ENCODE measurements at regions not wholly inside any gene's neighbourhood (a gene's known extent, or its start where the extent isn't known, plus 50 kb on each side); places are given as distances from the start of the nearest gene placed in this dataset.

GRCh38 chr18:46281185-46282176 is 177.3 kb downstream of the HAUS1 start:
- Histone ChIP-seq H3K9ac (ENCODE audit: low read length) (no peak overlapping the region), H3K36me3 (ENCODE audit: control insufficient read depth, insufficient read depth, low read length) (no peaks in the 10 kb centered on the region), H3K4me3 (ENCODE audit: low read depth, low read length) (no peak overlapping the region), H3K27me3 (ENCODE audit: control insufficient read depth, insufficient read depth, low read length) (no peaks in the 10 kb centered on the region), H3K27ac (ENCODE audit: low read depth, low read length) (no peak overlapping the region), H3K4me1 (ENCODE audit: control insufficient read depth, insufficient read depth, low read length) (peaks cover 8% of the 10 kb centered on the region; the same call in 1 of the 2 replicates), H3K9me3 (ENCODE audit: control insufficient read depth, insufficient read depth, low read depth, low read length) (no peaks in the 10 kb centered on the region)

- Histone ChIP-seq H3K27ac (ENCODE audit: low read depth, low read length) (no peak overlapping the region), H3K4me1 (ENCODE audit: control insufficient read depth, insufficient read depth, low read length) (peaks cover 8% of the 10 kb centered on the region; the same call in 1 of the 2 replicates), H3K4me3 (ENCODE audit: low read depth, low read length) (no peak overlapping the region), H3K36me3 (ENCODE audit: control insufficient read depth, insufficient read depth, low read length) (no peaks in the 10 kb centered on the region), H3K9ac (ENCODE audit: low read length) (no peak overlapping the region), H3K9me3 (ENCODE audit: control insufficient read depth, insufficient read depth, low read depth, low read length) (no peaks in the 10 kb centered on the region), H3K27me3 (ENCODE audit: control insufficient read depth, insufficient read depth, low read length) (no peaks in the 10 kb centered on the region)
Observed at GRCh38 chr18:46282177-46282570, 178.0 kb downstream of the HAUS1 start.

DNA sequence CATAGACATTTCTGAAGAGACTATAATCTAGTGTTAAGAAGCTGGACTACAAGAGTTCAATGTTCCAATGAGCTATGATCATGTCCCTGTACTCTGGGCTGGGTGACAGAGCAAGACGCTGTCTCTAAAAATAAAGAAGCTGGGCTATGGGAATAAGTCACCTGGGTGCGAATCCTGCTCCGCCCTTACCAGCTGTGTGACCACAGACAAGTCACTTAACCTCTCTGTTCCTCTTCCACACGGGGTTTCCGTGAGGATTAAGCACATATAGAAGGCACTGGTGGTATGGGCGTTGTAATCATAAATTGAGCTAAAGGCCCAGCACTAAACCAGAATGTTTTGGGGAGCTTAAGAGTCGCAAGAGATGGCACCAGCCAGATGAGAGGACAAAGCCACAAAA is 178.5 kb downstream of the HAUS1 start:
- no peak overlapping the region for H3K9ac ChIP-seq (ENCODE audit: low read length)
- H3K27me3 ChIP-seq (ENCODE audit: control insufficient read depth, insufficient read depth, low read length): no peaks in the 10 kb centered on the region
- H3K36me3 ChIP-seq (ENCODE audit: control insufficient read depth, insufficient read depth, low read length): no peaks in the 10 kb centered on the region
- H3K4me3 ChIP-seq (ENCODE audit: low read depth, low read length): no peak overlapping the region
- no peak overlapping the region for H3K27ac ChIP-seq (ENCODE audit: low read depth, low read length)
- no peaks in the 10 kb centered on the region for H3K9me3 ChIP-seq (ENCODE audit: control insufficient read depth, insufficient read depth, low read depth, low read length)
- peaks cover 8% of the 10 kb centered on the region; the same call in 1 of the 2 replicates for H3K4me1 ChIP-seq (ENCODE audit: control insufficient read depth, insufficient read depth, low read length)

DNA sequence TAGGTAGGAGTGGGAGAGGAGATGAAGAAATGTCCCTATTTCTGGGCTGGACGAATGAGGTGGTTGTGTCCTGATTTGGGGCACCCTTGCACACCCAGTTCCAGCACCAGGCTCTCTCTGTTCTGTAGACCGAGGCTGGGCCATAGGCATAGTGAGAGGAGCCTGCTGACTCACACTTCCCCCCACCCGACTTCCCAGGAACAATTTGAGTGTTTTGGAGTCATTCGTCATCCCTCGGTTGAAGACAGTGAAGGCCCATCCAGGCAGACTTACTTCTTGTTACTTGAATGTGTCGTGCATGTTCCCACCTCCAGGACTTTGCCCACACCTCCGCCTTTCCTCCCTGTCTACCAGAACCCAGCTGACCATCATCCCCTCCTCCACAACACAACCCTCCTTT is 179.1 kb downstream of the HAUS1 start:
- Histone ChIP-seq H3K36me3 (ENCODE audit: control insufficient read depth, insufficient read depth, low read length) (no peaks in the 10 kb centered on the region), H3K9ac (ENCODE audit: low read length) (no peak overlapping the region), H3K4me3 (ENCODE audit: low read depth, low read length) (no peak overlapping the region), H3K27me3 (ENCODE audit: control insufficient read depth, insufficient read depth, low read length) (no peaks in the 10 kb centered on the region), H3K9me3 (ENCODE audit: control insufficient read depth, insufficient read depth, low read depth, low read length) (no peaks in the 10 kb centered on the region), H3K27ac (ENCODE audit: low read depth, low read length) (no peak overlapping the region), H3K4me1 (ENCODE audit: control insufficient read depth, insufficient read depth, low read length) (peaks cover 8% of the 10 kb centered on the region; the same call in 1 of the 2 replicates)

GRCh38 chr18:46283895-46284295 is 179.7 kb downstream of the HAUS1 start:
- H3K9me3 ChIP-seq (ENCODE audit: control insufficient read depth, insufficient read depth, low read depth, low read length): no peaks in the 10 kb centered on the region
- no peak overlapping the region for H3K27ac ChIP-seq (ENCODE audit: low read depth, low read length)

DNA sequence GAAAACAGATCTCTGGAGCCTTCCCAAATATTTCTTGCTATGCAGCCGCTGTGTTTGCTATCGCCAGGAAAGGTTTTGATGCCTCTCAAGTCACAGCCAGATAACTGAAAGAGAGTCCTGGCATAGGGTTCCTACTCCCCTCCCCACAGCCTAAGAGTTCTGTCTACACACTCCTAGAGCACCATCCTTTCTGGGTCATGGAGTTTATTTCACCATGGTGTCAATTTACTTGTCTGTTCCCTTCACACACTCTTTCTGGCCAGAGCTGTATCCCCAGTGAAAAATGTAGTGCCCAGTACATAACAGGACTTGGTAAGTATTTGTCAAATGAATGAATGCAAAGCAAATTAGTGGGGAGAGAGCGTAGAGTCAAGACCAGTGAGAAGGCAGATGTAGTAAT is 185.3 kb downstream of the HAUS1 start:
- no peaks in the 10 kb centered on the region for H3K9me3 ChIP-seq (ENCODE audit: control insufficient read depth, insufficient read depth, low read depth, low read length)
- H3K27ac ChIP-seq (ENCODE audit: low read depth, low read length): no peak overlapping the region
- H3K27me3 ChIP-seq (ENCODE audit: control insufficient read depth, insufficient read depth, low read length): no peaks in the 10 kb centered on the region
- H3K36me3 ChIP-seq (ENCODE audit: control insufficient read depth, insufficient read depth, low read length): no peaks in the 10 kb centered on the region
- no peak overlapping the region for H3K9ac ChIP-seq (ENCODE audit: low read length)
- no peak overlapping the region for H3K4me3 ChIP-seq (ENCODE audit: low read depth, low read length)
- no peaks in the 10 kb centered on the region for H3K4me1 ChIP-seq (ENCODE audit: control insufficient read depth, insufficient read depth, low read length)

More at GRCh38 chr18:46283895-46284295, 179.7 kb downstream of the HAUS1 start:
- H3K36me3 ChIP-seq (ENCODE audit: control insufficient read depth, insufficient read depth, low read length): no peaks in the 10 kb centered on the region
- peaks cover 8% of the 10 kb centered on the region; the same call in 1 of the 2 replicates for H3K4me1 ChIP-seq (ENCODE audit: control insufficient read depth, insufficient read depth, low read length)
- no peak overlapping the region for H3K4me3 ChIP-seq (ENCODE audit: low read depth, low read length)
- H3K9ac ChIP-seq (ENCODE audit: low read length): no peak overlapping the region
- H3K27me3 ChIP-seq (ENCODE audit: control insufficient read depth, insufficient read depth, low read length): no peaks in the 10 kb centered on the region

GRCh38 chr18:46289931-46290330 is 185.7 kb downstream of the HAUS1 start:
- Histone ChIP-seq H3K4me1 (ENCODE audit: control insufficient read depth, insufficient read depth, low read length) (no peaks in the 10 kb centered on the region), H3K9me3 (ENCODE audit: control insufficient read depth, insufficient read depth, low read depth, low read length) (no peaks in the 10 kb centered on the region), H3K4me3 (ENCODE audit: low read depth, low read length) (no peak overlapping the region), H3K27ac (ENCODE audit: low read depth, low read length) (no peak overlapping the region), H3K36me3 (ENCODE audit: control insufficient read depth, insufficient read depth, low read length) (no peaks in the 10 kb centered on the region), H3K27me3 (ENCODE audit: control insufficient read depth, insufficient read depth, low read length) (no peaks in the 10 kb centered on the region), H3K9ac (ENCODE audit: low read length) (no peak overlapping the region)

- Histone ChIP-seq H3K27ac (ENCODE audit: low read depth, low read length) (no peak overlapping the region), H3K36me3 (ENCODE audit: control insufficient read depth, insufficient read depth, low read length) (no peaks in the 10 kb centered on the region), H3K4me1 (ENCODE audit: control insufficient read depth, insufficient read depth, low read length) (no peaks in the 10 kb centered on the region), H3K4me3 (ENCODE audit: low read depth, low read length) (no peak overlapping the region), H3K27me3 (ENCODE audit: control insufficient read depth, insufficient read depth, low read length) (no peaks in the 10 kb centered on the region), H3K9me3 (ENCODE audit: control insufficient read depth, insufficient read depth, low read depth, low read length) (no peaks in the 10 kb centered on the region), H3K9ac (ENCODE audit: low read length) (no peak overlapping the region)
Observed at GRCh38 chr18:46290440-46291020, 186.3 kb downstream of the HAUS1 start.

DNA sequence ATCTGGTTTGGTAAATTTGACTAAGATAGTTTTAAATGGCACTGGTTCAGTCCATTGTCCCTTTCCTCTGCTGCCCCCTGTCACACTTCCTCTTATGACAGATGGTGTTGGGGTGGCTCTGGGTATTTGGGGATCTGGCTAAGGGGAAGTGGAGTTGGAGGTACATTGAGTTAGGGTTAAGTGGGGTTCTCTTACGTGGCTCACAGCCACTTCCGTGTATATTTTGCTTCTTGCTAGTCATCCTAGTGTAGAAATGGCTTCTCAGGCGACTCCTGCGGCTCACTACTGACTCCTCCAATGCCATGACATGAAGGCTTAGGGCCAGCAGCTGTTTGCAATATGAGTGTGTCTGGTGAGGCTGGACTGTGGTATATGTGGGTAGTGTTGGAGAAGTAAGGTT is 187.0 kb downstream of the HAUS1 start:
- Histone ChIP-seq H3K27ac (ENCODE audit: low read depth, low read length) (no peak overlapping the region), H3K9me3 (ENCODE audit: control insufficient read depth, insufficient read depth, low read depth, low read length) (no peaks in the 10 kb centered on the region), H3K36me3 (ENCODE audit: control insufficient read depth, insufficient read depth, low read length) (no peaks in the 10 kb centered on the region), H3K4me3 (ENCODE audit: low read depth, low read length) (no peak overlapping the region), H3K4me1 (ENCODE audit: control insufficient read depth, insufficient read depth, low read length) (no peaks in the 10 kb centered on the region), H3K9ac (ENCODE audit: low read length) (no peak overlapping the region), H3K27me3 (ENCODE audit: control insufficient read depth, insufficient read depth, low read length) (no peaks in the 10 kb centered on the region)

- Histone ChIP-seq H3K27ac (ENCODE audit: low read depth, low read length) (no peak overlapping the region), H3K9ac (ENCODE audit: low read length) (no peak overlapping the region)
Observed at GRCh38 chr18:46293742-46294181, 189.6 kb downstream of the HAUS1 start.

GRCh38 chr18:46294318-46294717 is 190.1 kb downstream of the HAUS1 start:
- no peaks in the 10 kb centered on the region for H3K4me1 ChIP-seq (ENCODE audit: control insufficient read depth, insufficient read depth, low read length)
- no peak overlapping the region for H3K4me3 ChIP-seq (ENCODE audit: low read depth, low read length)
- no peaks in the 10 kb centered on the region for H3K9me3 ChIP-seq (ENCODE audit: control insufficient read depth, insufficient read depth, low read depth, low read length)
- no peaks in the 10 kb centered on the region for H3K36me3 ChIP-seq (ENCODE audit: control insufficient read depth, insufficient read depth, low read length)
- H3K27me3 ChIP-seq (ENCODE audit: control insufficient read depth, insufficient read depth, low read length): no peaks in the 10 kb centered on the region
- H3K9ac ChIP-seq (ENCODE audit: low read length): no peak overlapping the region
- H3K27ac ChIP-seq (ENCODE audit: low read depth, low read length): no peak overlapping the region

More at GRCh38 chr18:46293742-46294181, 189.6 kb downstream of the HAUS1 start:
- Histone ChIP-seq H3K36me3 (ENCODE audit: control insufficient read depth, insufficient read depth, low read length) (no peaks in the 10 kb centered on the region), H3K9me3 (ENCODE audit: control insufficient read depth, insufficient read depth, low read depth, low read length) (no peaks in the 10 kb centered on the region), H3K4me1 (ENCODE audit: control insufficient read depth, insufficient read depth, low read length) (no peaks in the 10 kb centered on the region), H3K27me3 (ENCODE audit: control insufficient read depth, insufficient read depth, low read length) (no peaks in the 10 kb centered on the region), H3K4me3 (ENCODE audit: low read depth, low read length) (no peak overlapping the region)
